DMS153 (cell line): ENCODE measurements at regions not wholly inside any gene's neighbourhood (a gene's known extent, or its start where the extent isn't known, plus 50 kb on each side); places are given as distances from the start of the nearest gene placed in this dataset.
"Not testable (repeated sequence)": the region's sequence is repeated elsewhere in the genome, so short reads cannot be mapped to it uniquely, and the experiment has no call there.

ENCODE experiments used
- DNase-seq: peaks from one replicate; lab custom pipeline; 2025; lab: John Stamatoyannopoulos, UW

DNA sequence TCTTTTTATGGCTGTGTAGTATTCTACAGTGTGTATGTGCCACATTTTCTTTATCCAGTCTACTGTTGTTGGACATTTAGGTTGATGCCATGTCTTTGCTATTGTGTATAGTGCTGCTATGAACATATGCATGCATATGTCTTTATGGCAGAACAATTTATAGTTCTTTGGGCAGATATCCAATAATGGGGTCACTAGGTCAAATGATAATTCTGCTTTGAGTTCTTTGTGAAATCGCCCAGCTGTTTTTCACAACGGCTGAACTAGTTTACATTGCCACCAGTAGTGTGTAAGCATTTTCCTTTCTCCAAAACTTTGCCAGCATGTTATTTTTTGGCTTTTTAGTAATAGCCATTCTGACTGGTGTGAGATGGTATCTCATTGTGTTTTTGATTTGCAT is 214.8 kb upstream of the TMEM229A start:
- no peak for DNase-seq

DNA sequence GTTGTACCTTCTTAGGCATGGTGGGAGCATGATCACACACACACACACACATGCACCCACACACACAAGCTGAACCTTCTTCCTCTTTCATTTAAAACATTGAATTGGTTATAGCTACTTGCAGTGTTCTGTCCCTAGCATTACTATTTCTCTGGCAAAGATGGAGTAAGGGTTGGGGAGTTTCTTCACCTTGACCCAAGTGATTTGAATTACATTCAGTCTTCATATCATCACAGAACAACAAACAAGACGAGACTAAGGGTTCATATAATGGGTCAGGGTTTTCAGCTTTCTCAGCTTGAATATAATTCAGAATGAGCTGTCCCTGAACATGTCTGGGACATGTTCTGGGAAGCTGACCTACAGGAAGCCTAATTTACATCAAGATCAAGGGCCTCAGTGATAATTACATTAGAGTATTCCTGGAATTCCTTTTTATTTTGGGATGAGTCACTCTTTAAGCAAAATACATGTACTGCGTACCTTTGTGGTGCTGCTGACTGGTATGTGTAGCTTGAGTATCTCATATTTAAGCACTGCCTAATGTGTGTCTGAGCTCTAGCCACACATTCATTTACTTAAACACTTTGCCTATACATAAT is 213.5 kb upstream of the TMEM229A start:
- no peak for DNase-seq

DNA sequence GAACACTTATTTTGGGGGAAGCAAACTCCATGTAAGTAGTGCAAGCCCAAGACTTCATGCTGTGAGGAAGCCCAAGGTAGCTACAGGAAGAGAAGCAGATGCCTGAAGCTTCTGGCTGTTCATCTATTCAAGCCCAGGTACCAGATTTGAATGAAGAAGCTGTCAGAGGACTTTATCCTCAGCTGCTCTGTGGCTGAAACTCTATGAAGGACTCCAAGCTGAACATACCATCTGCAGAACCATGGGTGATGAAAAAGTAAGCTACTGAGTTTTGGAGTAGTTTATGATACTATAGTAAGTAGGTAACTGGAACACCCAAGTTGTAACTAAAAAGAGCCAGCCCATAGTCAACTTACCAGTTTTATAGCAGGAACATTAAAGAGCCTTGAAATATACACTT is 211.6 kb upstream of the TMEM229A start:
- DNase-seq: not testable (repeated sequence)

DNA sequence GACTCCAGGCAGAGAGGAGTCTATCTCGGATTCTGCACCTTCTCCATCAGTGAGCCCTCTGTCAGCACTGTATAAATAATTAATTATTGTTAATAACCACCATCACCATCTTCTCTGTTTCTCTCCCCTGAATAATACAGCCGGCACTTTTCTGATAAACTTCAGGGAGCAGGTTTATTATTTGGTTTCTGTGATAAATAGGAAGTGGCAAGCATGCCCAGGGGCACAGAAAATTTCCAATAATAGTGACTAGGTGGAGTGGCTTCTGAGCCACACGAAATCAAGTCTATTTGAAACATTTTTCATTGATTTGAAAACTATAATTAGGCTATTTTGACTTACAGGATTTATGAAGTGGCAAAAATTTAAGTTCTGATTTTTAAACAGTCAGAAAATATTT is 186.8 kb upstream of the TMEM229A start:
- no peak for DNase-seq

DNA sequence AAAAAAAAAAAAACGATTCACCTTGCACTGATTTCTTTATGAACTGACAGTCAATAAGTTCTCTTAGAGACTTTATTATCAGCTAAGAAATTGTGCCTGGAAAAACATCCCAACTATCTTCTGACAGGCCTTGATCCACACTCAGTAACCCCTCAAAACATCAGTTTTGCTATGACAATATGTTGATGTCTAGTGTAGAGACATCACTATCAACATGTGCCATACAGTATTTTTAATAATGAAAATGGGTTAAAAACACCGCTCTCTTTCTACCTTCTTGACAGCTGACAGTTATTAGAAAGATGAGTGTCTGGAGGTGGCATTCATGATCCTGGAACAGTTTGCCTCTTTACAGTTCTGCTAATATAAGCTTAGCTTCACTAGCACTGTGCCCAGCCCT is 175.8 kb upstream of the TMEM229A start:
- DNase-seq: no peak

DNA sequence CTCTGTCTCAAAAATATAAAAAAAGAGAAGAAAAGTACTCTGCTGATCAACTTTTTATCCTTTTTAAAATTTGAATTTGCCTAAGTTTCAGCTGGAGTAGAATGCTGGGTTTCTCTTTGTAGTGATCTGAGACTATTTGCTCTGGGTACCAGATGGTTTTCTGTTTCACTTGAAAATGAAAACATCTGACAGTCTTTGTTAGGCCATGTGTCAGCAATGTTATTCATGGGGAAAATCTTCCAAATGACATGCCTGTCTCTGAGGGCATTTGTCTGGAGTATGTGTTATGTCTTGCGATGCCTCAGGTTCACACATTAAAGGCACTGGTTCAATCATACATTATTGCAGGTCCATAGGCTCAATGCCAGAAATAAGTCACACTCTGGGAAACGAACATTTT is 175.3 kb upstream of the TMEM229A start:
- no peak for DNase-seq

DNA sequence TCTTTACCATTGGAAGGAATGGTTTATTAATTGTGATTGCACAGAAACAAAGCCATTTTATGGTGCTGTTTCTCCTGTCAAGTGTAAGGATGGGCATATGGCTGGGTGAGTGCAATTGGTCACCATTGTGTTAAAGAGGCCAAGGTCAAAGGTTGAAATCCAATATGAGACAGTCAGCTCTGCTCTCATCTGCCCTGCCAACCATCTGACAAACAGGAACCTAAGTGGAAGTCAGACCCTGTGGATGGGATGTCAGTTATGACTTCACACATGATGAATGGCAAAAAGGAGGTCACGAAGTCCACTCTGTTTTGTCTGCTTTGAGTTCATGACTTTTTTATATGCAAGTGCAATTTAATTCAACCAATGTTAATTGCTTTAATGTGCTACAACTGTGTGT is 172.7 kb upstream of the TMEM229A start:
- DNase-seq: no peak

DNA sequence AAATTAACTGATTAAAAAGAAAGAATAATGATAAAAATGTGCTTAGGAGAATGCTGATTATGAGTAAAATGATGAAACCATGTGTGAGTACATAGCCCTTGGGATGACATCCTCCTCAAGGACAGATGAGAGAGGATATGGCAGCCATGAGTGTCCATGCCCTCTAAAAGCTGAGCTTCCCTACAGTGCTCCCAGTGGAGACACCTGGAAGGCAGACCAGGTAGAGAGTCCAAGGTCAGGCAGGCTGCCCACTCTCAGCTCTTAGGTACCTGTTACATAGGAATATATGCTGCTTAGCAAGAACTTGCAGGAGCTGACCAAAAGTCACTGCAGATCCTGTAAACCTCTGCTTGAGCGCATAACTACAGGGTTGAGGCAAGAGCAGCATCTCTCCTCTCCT is 169.7 kb upstream of the TMEM229A start:
- no peak for DNase-seq

DNA sequence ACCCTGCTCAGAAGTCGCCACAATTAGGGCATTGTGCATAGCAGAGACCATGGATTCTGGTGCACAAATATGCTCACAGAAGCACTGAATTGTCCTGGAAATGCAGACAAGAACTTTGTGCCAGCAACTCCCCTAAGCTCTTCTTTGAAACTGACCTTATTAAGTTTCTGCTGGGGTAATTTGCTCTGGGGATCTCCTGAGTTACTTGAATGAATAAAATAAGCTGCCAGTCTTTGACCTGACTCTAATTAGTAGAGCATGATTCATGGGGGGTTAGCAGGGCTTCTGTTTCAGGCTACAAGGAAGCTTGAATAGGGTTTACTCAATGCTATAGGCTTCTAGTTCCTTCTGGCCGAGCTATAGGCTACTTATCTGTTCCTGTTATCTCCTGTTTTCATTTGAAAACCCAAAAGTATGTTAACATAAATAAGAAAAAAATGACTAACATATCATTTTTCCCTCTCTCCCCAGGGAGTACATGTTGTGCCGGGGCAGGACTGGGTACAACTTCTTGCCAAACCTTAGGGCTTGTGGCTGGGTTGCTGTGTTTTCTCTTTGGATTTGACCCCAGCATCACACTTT is 169.0 kb upstream of the TMEM229A start:
- no peak for DNase-seq

DNA sequence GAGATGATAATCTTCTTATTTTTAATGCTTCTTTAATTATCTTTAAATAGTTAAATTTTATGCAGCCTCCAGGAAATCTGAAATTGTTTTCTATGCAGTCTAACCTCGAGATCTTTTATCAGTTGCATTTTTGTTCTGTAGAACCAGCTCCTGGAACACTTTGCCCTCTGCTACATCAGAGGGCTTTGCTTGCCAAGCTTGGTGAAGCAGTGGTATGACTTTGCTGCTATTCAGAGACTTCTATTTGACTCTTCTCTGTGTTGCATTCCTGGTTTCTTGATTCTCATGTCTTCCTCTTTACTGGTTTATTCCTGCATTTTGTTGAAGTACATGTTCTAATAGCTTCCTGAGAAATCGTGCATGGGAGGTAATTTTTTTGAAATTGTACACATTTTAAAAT is 163.7 kb upstream of the TMEM229A start:
- DNase-seq: no peak

DNA sequence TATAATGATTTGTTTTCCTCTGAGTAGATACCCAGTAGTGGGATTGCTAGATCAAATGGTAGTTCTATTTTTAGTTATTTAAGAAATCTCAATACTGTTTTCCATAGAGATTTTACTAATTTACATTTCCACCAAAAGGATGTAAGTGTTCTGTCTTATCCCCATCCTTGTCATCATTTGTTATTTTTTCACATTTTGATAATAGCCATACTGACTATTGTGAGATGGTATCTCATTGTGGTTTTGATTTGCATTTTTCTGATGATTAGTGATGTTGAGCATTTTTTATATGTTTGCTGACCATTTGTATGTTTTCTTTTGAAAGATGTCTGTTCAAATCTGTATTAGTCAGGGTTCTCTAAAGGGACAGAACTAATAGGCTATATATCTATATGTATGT is 160.0 kb upstream of the TMEM229A start:
- no peak for DNase-seq

DNA sequence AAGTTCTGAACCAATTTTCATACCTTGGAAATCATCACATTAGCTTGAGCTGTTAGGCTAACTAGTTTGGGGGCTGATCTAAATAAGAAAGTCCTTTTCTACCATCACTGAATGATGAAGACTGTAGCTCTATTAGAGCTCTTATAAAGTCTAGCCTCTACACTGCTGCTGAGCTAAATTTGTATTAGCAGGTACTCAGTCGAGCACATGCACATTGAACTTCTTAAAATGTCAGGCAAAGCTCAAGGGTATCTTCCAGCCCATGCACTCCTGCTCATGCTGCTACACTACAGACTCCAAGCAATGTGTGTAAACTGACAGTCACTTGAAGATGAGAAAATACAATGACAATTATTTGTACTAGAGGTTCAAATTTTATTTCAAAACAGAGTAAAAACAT is 158.8 kb upstream of the TMEM229A start:
- no peak for DNase-seq

DNA sequence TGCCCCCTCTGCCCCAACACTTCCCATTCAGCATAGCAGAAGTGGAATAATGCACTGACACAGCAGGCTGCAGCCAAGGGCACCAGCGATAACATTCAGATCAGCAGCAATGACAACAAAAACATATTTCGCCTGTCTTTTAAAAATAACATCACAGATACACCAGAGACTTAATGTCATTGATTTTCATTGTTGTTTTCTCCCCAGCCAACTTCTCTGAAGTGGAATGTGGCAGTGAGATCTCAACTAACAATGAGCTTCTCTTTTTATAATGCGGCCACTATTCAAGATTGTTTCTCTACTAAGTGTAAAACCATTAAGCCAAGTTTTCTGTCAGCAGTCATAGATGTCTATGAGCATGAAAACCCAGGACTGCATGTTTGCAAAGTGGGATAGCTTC is 158.2 kb upstream of the TMEM229A start:
- no peak for DNase-seq

DNA sequence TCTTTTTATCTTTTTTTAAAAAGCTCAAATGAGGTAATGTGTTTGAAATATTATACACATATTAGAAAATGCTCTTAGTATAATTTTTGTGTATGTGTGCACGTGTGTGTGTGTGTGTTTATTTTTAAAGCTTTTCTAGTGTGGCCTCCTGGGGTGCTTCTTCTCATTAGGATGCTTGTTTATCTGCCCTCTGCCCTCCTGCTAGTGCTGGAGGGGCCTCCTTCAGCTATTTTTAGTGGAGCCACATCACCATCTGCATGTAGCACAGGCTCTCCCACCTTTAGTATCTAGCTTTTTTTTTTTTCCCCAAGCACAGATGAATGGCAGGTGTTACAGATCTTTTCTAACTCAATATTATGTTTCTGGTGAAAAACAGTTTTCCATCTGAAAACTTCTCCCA is 155.7 kb upstream of the TMEM229A start:
- no peak for DNase-seq

DNA sequence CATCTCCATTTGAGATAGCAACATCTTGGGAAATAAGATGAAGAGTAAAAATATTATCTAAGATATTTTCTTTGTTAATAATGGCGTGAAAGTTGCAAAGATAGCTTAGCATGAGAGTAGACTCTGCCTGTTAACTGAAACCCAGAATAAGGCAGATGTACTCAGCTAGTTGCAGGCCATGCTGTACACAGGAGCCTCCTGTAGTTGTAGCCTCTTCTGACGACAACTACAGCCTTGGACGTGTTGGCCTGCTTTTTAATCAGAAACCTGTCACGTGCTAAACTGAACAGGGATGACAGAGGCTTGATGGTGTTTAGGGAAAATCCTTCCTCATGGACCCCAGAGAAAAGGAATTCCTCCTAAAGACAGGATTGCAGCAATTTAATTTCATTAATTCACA is 155.1 kb upstream of the TMEM229A start:
- DNase-seq: no peak

DNA sequence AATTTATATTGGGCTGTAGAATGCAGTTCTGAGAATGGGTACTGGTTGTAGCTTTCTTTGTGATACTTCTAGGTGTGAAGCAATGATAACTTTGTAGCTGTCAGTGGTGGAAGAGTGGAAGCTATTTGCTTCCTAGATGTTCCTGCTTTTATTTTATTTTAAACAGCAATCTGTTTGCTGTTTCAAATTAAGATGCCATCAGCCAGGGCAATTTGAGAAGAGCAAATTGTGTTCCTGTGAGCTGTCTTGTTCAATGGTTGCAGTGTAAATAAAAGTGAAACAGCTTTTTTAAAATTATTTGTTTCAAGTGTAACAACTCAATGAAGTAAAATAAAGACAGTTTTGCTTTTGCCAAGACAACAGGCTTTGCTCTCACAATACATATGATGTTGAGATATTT is 150.8 kb upstream of the TMEM229A start:
- DNase-seq: no peak

DNA sequence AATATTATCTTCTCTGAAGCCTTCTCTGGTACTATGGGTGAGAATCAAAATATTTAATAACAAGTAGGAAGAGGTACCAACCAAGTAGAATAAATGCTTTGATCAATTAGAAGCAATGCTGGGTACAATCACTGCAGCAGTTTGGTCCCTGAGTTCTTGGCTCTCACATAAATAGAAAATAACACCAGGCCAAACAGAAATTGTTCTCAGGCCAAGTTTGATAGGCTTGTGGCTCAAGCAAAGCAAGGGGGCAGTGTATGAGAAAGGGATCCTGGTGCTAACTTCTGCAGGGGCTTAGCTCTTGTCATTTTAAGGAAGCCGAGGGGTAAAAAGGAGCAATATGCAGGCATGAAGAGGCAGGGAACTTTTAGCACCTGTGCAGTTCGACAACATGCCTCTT is 146.8 kb upstream of the TMEM229A start:
- DNase-seq: no peak

DNA sequence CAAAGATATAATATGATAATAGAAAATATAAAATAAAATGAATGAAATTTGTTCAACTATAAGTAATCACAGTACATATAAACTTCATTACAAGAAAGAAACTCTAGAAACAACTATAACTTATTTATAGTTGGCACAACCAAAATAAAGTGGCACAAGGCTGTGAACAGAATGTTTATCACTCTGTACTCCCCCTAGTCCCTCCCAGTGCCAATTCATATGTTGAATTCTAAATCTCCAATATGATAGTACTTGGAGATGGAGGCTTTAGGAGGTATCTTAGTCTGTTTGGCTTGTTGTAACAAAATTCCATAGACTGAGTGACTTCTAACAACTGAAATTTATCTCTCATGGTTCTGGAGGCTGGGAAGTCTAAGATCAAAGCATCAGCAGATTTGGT is 145.0 kb upstream of the TMEM229A start:
- no peak for DNase-seq

DNA sequence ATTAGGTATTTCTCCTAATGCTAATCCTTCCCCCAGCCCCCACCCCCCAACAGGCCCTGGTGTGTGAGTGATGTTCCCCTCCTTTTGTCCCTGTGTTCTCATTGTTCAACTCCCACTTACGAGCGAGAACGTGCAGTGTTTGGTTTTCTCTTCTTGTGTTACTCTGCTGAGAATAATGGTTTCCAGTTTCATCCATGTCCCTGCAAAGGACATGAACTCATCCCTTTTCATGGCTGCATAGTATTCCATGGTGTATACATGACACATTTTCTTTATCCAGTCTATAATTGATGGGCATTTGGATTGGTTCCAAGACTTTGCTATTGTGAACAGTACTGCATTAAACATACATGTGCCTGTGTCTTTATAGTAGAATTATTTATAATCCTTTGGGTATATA is 138.9 kb upstream of the TMEM229A start:
- not testable (repeated sequence) for DNase-seq

DNA sequence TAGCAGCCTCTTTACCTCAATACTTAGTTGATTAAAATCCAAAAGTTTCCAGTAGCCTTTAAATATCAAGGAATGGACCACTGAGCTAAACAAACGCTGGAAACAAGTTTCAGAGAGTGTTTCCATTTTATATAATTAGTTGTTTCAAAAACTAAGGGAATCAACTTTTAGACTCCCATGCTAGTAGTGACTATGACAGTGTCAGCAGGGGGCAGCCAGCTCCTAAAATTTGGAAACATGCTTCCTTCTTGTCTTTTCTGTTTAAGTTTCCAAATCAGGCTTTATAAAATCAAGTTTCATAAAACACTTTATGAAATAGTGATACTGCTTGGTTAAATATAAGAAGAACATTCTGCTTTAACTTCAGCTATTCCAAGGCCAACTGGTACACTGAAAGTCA is 138.2 kb upstream of the TMEM229A start:
- no peak for DNase-seq

DNA sequence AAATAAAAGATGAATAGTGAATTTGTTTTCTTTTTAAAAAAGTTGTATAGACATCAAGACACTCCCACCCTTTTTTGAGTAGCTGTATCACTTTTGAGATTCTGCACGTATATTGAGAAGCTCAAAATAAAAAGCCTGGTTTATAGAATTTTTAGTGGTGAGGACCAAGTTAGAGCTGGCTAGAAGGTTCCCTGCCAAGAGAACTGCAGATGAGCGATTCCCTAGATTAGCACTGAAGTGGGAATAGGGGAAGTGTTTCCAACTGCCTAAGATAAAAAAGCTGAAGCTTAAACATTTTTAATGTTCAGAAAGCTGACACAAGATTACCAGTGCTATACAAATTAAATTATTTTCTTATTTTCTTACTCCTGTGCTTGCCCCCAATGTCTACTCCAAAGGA is 135.7 kb upstream of the TMEM229A start:
- no peak for DNase-seq

DNA sequence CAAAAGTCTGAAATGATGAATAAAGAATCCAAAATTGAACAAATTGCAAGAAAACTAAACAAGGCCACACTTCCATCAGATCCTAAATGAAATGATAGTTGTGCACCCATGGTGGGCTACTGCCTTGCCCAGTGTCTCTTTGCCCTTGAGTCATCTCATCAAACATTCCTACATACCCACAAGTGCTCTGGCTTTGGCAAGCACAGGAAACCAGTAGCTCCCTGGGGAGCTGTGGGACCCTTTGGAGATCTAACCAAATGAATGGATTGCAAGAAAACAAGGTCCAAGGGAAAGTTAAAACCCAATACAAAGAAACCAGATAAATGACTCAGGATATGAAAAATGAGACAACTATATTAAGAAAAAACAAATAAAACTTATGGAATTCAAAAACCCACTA is 129.8 kb upstream of the TMEM229A start:
- no peak for DNase-seq

DNA sequence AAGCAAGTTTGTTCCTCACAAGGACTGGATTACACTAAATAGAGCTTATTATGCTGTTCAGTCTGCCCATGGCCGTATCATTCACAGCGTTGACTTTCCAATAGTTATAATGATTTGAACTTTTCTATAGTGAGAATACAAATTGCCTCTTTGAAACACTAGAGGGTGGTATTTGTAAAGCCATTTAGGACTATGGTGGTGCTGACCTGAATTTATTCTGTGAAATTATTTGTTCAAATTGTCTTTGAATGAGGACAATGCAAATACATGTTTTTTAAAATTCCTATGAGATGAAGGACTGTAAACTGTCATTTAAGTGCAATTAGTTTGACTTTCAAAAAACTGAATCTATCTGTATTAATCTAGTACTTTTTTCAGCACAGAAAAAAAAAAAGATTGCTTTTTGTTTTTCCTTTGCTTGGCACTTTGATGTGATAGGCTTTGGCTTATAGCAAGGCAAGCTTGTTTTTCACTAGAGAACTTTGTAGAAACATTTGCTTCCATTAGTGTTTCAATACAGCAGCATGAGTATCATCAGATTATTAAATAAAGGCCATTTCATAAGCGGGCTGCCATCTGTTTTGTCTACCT is 122.7 kb upstream of the TMEM229A start:
- DNase-seq: no peak
